Trophoblast cell (in vitro differentiated cells and primary cell): ENCODE measurements at regions not wholly inside any gene's neighbourhood (a gene's known extent, or its start where the extent isn't known, plus 50 kb on each side); places are given as distances from the start of the nearest gene placed in this dataset.

ENCODE experiments used
- DNase-seq, 2 donors: peaks; one replicate each; pipeline ENCODE4 v3.0.0-alpha.2; 2016
- H2AFZ ChIP-seq: 2 replicates; pipeline ENCODE4 v1.6.1; 2013; ENCODE audit warnings: low read length, moderate library complexity, mild to moderate bottlenecking; ENCODE audit not compliant: insufficient read depth, poor library complexity
- H2AK5ac ChIP-seq: 2 replicates; pipeline ENCODE4 v1.6.1; 2013; ENCODE audit warnings: mild to moderate bottlenecking, low read length
- H2BK120ac ChIP-seq: 2 replicates; pipeline ENCODE4 v1.6.1; 2013; ENCODE audit warnings: low read length, mild to moderate bottlenecking, moderate library complexity; ENCODE audit not compliant: insufficient read depth, poor library complexity
- H2BK12ac ChIP-seq: 2 replicates; pipeline ENCODE4 v1.6.1; 2013; ENCODE audit warnings: mild to moderate bottlenecking, low read length, moderate library complexity
- H2BK5ac ChIP-seq: 2 replicates; pipeline ENCODE4 v1.6.1; 2013; ENCODE audit warnings: low read length, low read depth, moderate library complexity, mild to moderate bottlenecking; ENCODE audit not compliant: poor library complexity
- H3K14ac ChIP-seq: 2 replicates; pipeline ENCODE4 v1.6.1; 2013; ENCODE audit warnings: mild to moderate bottlenecking, low read length
- H3K18ac ChIP-seq: 2 replicates; pipeline ENCODE4 v1.6.1; 2013; ENCODE audit warnings: mild to moderate bottlenecking, low read length
- H3K23ac ChIP-seq: 2 replicates; pipeline ENCODE4 v1.6.1; 2013; ENCODE audit warnings: low read length
- H3K27ac ChIP-seq: 2 replicates; pipeline ENCODE4 v1.5.1; 2013; ENCODE audit warnings: low read depth, mild to moderate bottlenecking, inconsistent platforms, low read length, moderate library complexity
- H3K27me3 ChIP-seq: 2 replicates; pipeline ENCODE4 v1.6.1; 2013; ENCODE audit warnings: inconsistent platforms, mild to moderate bottlenecking, low read length, moderate library complexity; ENCODE audit not compliant: insufficient read depth
- H3K36me3 ChIP-seq, 2 experiments: 1 replicate in 1 of 2; 2 replicates in 1 of 2; pipeline ENCODE4 v1.6.1; 2013; ENCODE audit warnings: low read length in 2 of 2, mild to moderate bottlenecking in 2 of 2, moderate library complexity in 1 of 2; ENCODE audit not compliant: insufficient read depth in 2 of 2, control insufficient read depth in 1 of 2
- H3K4ac ChIP-seq: 2 replicates; pipeline ENCODE4 v1.6.1; 2013; ENCODE audit warnings: low read depth, mild to moderate bottlenecking, low read length, moderate library complexity
- H3K4me1 ChIP-seq, 2 experiments: 1 replicate in 1 of 2; 2 replicates in 1 of 2; pipeline ENCODE4 v1.6.1; 2013; ENCODE audit warnings: low read length in 2 of 2, mild to moderate bottlenecking in 2 of 2, moderate library complexity in 1 of 2; ENCODE audit not compliant: insufficient read depth in 2 of 2, control insufficient read depth in 1 of 2
- H3K4me2 ChIP-seq: 2 replicates; pipeline ENCODE4 v1.6.1; 2013; ENCODE audit warnings: inconsistent platforms, mild to moderate bottlenecking, low read length, moderate library complexity
- H3K4me3 ChIP-seq: 2 replicates; pipeline ENCODE4 v1.5.1; 2013; ENCODE audit warnings: mild to moderate bottlenecking, low read depth, low read length, inconsistent platforms
- H3K79me1 ChIP-seq: one replicate; pipeline ENCODE4 v1.6.1; 2013; ENCODE audit warnings: low read length
- H3K79me2 ChIP-seq: 2 replicates; pipeline ENCODE4 v1.6.1; 2013; ENCODE audit warnings: low read length, mild to moderate bottlenecking; ENCODE audit not compliant: control insufficient read depth, insufficient read depth, poor library complexity
- H3K9ac ChIP-seq: 2 replicates; pipeline ENCODE4 v1.6.1; 2013; ENCODE audit warnings: mild to moderate bottlenecking, low read length
- H3K9me3 ChIP-seq: 2 replicates; pipeline ENCODE4 v1.6.1; 2013; ENCODE audit warnings: low read depth, mild to moderate bottlenecking, control low read depth, inconsistent platforms, low read length; ENCODE audit not compliant: insufficient read depth
- H4K12ac ChIP-seq: 2 replicates; pipeline ENCODE4 v1.6.1; 2013; ENCODE audit warnings: low read depth, mild to moderate bottlenecking, low read length, moderate library complexity
- H4K8ac ChIP-seq: 2 replicates; pipeline ENCODE4 v1.6.1; 2013; ENCODE audit warnings: low read depth, mild to moderate bottlenecking, low read length, moderate library complexity
- H4K91ac ChIP-seq: one replicate; pipeline ENCODE4 v1.6.1; 2013; ENCODE audit warnings: low read depth, mild to moderate bottlenecking, low read length, moderate library complexity
- WGBS: extraction: QIAGEN DNeasy Blood & Tissue Kit; methylation state at CpG from one replicate; pipeline ENCODE4 v1.1.7; 2013; ENCODE audit warnings: missing lambda C conversion rate; ENCODE audit not compliant: insufficient read length, insufficient coverage; ENCODE audit errors: extremely low coverage; 5-methylcytosine and 5-hydroxymethylcytosine counted together

DNA sequence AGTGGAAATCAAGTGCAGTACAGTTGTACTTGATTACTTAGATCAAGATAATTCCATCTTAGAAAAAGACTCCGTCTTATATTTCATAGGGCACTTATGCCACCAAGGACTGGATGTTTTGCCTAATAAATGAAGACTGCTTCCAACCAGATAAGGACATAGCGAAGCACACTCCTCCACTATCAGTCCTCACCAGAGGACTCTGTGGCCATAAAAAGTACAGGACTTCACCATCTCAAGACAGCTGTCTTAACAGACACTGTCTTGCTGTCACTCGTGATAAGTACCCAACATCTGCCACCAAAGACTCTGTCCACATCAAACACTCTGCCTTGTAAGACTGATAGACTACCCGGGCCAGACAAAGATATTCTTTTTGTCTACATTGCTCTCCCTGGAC lies 352.0 kb downstream of the TRAM1L1 start:
- Histone ChIP-seq H2BK5ac (no peak overlapping the region), H2AK5ac (no peak overlapping the region), H2BK120ac (no peak overlapping the region), H3K18ac (no peak overlapping the region), H3K14ac (no peak overlapping the region), H3K36me3 (no peaks in the 10 kb centered on the region), H4K12ac (no peak overlapping the region), H2AFZ (no peak overlapping the region), H4K91ac (no peak overlapping the region), H3K4me2 (no peak overlapping the region), H3K27me3 (no peaks in the 10 kb centered on the region), H3K79me1 (no peaks in the 10 kb centered on the region), H3K4me3 (no peak overlapping the region), H3K4ac (no peak overlapping the region), H3K23ac (no peak overlapping the region), H3K79me2 (no peaks in the 10 kb centered on the region), H3K4me1 (no peaks in the 10 kb centered on the region), H3K27ac (no peak overlapping the region), H2BK12ac (no peak overlapping the region), H3K9me3 (no peaks in the 10 kb centered on the region), H3K9ac (no peak overlapping the region), H4K8ac (no peak overlapping the region)
- DNase-seq = no peak
- WGBS = no CpG with 5 or more reads among the region's 4 CpGs

DNA sequence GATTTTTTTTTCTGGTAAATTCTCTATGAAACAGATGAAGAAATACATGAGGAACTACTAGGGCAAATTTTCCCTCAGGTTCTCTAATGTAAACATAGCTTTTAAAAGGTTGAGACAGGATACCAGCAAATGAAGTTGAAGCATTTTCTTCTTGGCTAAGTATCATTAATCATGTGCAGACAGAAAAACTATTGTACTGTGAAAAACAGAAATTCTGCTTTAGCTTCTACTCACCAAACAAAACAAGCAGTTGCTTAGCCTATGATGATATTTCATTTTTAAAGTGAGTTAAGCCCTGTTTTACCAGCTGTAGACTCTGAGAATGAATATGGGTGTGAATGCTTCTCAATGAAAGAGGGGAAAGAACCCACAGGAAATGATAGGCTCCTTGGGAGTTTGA lies 358.9 kb downstream of the TRAM1L1 start:
- no peaks in the 10 kb centered on the region for H3K79me2 ChIP-seq
- no peak for DNase-seq
- no peaks in the 10 kb centered on the region for H3K4me1 ChIP-seq
- H3K23ac ChIP-seq = no peak overlapping the region
- no peak overlapping the region for H3K4ac ChIP-seq
- no peak overlapping the region for H4K8ac ChIP-seq
- no peak overlapping the region for H2BK12ac ChIP-seq
- H2BK120ac ChIP-seq = no peak overlapping the region
- H3K27me3 ChIP-seq = no peaks in the 10 kb centered on the region
- H3K14ac ChIP-seq = no peak overlapping the region
- H3K27ac ChIP-seq = no peak overlapping the region
- no peak overlapping the region for H2AK5ac ChIP-seq
- no peak overlapping the region for H4K91ac ChIP-seq
- H3K9me3 ChIP-seq = no peaks in the 10 kb centered on the region
- H4K12ac ChIP-seq = no peak overlapping the region
- no peak overlapping the region for H3K18ac ChIP-seq
- H3K79me1 ChIP-seq = no peaks in the 10 kb centered on the region
- H3K4me3 ChIP-seq = no peak overlapping the region
- H3K4me2 ChIP-seq = no peak overlapping the region
- H3K36me3 ChIP-seq = no peaks in the 10 kb centered on the region
- no peak overlapping the region for H2BK5ac ChIP-seq
- no peak overlapping the region for H3K9ac ChIP-seq
- no peak overlapping the region for H2AFZ ChIP-seq

DNA sequence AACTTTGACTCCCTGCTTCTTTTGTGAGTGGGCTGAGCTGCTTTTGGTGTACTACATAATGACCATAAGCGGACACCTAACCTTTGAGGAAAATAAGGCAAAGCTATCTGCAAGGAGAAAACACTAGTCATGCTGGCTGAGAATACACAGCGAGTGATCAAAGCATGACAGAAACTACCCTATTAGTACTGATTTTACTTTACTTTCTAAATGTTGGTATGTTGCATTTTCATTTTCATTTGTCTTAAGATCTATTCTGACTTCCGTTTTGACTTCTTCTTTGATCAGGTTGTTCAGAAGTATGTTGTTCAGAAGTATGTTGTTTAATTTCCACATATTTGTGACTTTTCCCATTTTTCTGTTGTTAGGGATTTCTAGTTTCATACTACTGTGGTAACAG lies 361.1 kb downstream of the TRAM1L1 start:
- H3K79me2 ChIP-seq = no peaks in the 10 kb centered on the region
- no CpG with 5 or more reads among the region's 3 CpGs for WGBS

DNA sequence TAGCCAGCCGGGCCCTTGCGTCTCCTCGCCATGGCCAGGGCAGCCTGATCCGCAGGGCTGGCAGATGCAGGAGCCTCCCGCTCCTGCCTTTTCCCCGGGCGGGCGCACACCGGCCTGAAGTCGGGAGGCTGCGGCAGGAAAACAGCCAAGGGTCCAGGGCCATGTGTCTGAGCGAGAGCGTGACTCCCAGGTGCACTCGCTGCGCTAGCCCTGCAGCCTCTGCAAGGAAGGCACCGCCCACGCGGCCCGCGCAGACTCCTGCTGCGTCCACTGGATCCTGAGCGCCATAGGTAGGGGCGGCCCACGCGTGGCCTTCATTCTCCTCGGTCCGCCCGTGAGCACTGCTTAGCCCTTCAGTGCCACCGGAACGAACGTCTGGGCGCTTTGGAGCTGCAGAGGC lies 379.9 kb downstream of the TRAM1L1 start:
- no peaks in the 10 kb centered on the region for H3K36me3 ChIP-seq
- no peak overlapping the region for H2BK5ac ChIP-seq
- WGBS = no CpG with 5 or more reads among the region's 32 CpGs

More for the DNA sequence above, 361.1 kb downstream of the TRAM1L1 start:
- H3K4me1 ChIP-seq = no peaks in the 10 kb centered on the region
- H2AK5ac ChIP-seq = no peak overlapping the region
- H3K18ac ChIP-seq = no peak overlapping the region
- no peak overlapping the region for H3K27ac ChIP-seq
- no peak overlapping the region for H4K8ac ChIP-seq
- H3K9ac ChIP-seq = no peak overlapping the region
- no peaks in the 10 kb centered on the region for H3K36me3 ChIP-seq
- H2BK120ac ChIP-seq = no peak overlapping the region
- no peak overlapping the region for H2BK12ac ChIP-seq
- no peak for DNase-seq
- no peaks in the 10 kb centered on the region for H3K79me1 ChIP-seq
- H4K91ac ChIP-seq = no peak overlapping the region
- no peak overlapping the region for H3K4ac ChIP-seq
- no peak overlapping the region for H3K23ac ChIP-seq
- no peak overlapping the region for H3K4me2 ChIP-seq
- H3K14ac ChIP-seq = no peak overlapping the region
- H3K9me3 ChIP-seq = no peaks in the 10 kb centered on the region
- H4K12ac ChIP-seq = no peak overlapping the region
- H2AFZ ChIP-seq = no peak overlapping the region
- no peaks in the 10 kb centered on the region for H3K27me3 ChIP-seq
- no peak overlapping the region for H2BK5ac ChIP-seq
- H3K4me3 ChIP-seq = no peak overlapping the region

More for the DNA sequence above, 379.9 kb downstream of the TRAM1L1 start:
- Histone ChIP-seq H4K8ac (no peak overlapping the region), H3K23ac (no peak overlapping the region), H3K27me3 (no peaks in the 10 kb centered on the region), H3K14ac (no peak overlapping the region), H3K4ac (no peak overlapping the region), H3K27ac (no peak overlapping the region), H2AK5ac (no peak overlapping the region), H3K18ac (no peak overlapping the region), H3K9ac (no peak overlapping the region), H3K4me2 (no peak overlapping the region), H4K91ac (no peak overlapping the region), H3K79me1 (no peaks in the 10 kb centered on the region), H3K79me2 (no peaks in the 10 kb centered on the region), H2AFZ (no peak overlapping the region), H3K4me3 (no peak overlapping the region), H2BK120ac (no peak overlapping the region), H2BK12ac (no peak overlapping the region), H4K12ac (no peak overlapping the region), H3K9me3 (no peaks in the 10 kb centered on the region), H3K4me1 (no peaks in the 10 kb centered on the region)
- DNase-seq = no peak
